LNCaP clone FGC (cell line): ENCODE measurements at regions not wholly inside any gene's neighbourhood (a gene's known extent, or its start where the extent isn't known, plus 50 kb on each side); places are given as distances from the start of the nearest gene placed in this dataset.
"Not testable (repeated sequence)": the region's sequence is repeated elsewhere in the genome, so short reads cannot be mapped to it uniquely, and the experiment has no call there.

Source experiments
- DNase-seq: peaks from one replicate; pipeline ENCODE4 v3.0.0-alpha.2; 2011; ENCODE audit warnings: low read depth
- H3K4me3 ChIP-seq: 2 replicates; pipeline ENCODE4 v1.5.1; 2011; ENCODE audit warnings: mild to moderate bottlenecking, low read depth, low read length, control low read depth
- TF ChIP-seq, protein P1 (sequence below): IDR thresholded peaks from 2 replicates; pipeline ENCODE4 v1.5.1; 2012; ENCODE audit warnings: mild to moderate bottlenecking; ENCODE audit not compliant: control insufficient read depth, insufficient read depth; ENCODE audit errors: extremely low read depth

DNA sequence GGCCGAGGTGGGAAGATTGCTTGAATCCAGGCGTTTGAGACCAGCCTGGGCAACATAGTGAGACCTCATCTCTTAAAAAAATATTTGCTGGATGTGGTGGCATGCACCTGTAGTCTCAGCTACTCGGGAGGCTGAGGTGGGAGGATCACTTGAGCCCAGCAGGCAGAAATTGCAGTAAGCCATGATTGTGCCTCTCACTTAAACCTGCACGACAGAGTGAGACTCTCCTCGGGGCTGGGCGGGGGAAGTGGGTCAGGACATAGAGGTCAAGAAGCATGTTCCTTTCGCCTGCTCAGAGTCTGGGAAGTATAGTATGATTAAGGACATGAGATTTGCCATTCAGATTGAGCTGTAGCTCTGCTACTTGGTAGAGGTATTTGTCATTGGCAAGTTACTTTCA lies 52.3 kb downstream of the SEPTIN7 start:
- H3K4me3 ChIP-seq, DNase-seq: not testable (repeated sequence)

DNA sequence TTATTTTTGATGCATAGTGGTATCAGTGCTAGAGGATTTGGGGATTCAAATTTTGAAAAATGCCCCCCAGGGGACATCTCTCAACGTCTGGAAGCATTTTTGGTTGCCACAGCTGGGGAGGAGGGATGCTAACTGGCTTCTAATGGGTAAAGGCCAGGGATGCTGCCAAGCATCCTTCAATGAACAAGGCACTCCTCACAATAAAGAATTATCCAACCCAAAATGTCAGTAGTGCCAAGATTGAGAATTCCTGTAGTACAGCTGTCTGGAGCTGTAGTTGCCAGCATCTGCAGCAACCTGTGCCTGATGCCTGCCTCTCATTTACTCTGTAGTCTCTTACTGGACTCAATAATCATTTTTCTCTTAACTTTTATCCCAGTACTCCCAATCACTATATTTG lies 53.5 kb downstream of the SEPTIN7 start:
- TF ChIP-seq, protein P1, sequence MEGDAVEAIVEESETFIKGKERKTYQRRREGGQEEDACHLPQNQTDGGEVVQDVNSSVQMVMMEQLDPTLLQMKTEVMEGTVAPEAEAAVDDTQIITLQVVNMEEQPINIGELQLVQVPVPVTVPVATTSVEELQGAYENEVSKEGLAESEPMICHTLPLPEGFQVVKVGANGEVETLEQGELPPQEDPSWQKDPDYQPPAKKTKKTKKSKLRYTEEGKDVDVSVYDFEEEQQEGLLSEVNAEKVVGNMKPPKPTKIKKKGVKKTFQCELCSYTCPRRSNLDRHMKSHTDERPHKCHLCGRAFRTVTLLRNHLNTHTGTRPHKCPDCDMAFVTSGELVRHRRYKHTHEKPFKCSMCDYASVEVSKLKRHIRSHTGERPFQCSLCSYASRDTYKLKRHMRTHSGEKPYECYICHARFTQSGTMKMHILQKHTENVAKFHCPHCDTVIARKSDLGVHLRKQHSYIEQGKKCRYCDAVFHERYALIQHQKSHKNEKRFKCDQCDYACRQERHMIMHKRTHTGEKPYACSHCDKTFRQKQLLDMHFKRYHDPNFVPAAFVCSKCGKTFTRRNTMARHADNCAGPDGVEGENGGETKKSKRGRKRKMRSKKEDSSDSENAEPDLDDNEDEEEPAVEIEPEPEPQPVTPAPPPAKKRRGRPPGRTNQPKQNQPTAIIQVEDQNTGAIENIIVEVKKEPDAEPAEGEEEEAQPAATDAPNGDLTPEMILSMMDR, result no peak
- no peak for DNase-seq
- H3K4me3 ChIP-seq, result no peak overlapping the region

DNA sequence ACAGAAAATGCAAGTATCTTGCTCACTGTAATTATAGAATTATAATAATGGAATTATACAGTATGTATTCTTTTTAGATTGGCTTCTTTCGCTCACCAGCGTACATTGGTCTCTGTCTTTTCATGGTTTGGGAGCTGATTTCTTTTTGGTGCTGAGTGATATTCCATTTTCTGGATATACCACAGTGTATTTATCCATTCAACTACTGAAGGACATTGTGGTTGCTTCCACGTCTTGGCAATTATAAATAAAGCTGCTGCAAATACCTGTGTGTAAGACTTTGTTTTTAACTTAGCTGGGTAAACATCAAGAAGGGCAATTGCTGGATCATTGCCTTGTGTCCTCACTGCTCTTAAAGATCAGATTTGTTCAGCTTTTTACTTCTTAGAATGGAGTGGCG lies 55.3 kb downstream of the SEPTIN7 start:
- no peak overlapping the region for H3K4me3 ChIP-seq
- TF ChIP-seq, protein P1, result no peak
- no peak for DNase-seq

DNA sequence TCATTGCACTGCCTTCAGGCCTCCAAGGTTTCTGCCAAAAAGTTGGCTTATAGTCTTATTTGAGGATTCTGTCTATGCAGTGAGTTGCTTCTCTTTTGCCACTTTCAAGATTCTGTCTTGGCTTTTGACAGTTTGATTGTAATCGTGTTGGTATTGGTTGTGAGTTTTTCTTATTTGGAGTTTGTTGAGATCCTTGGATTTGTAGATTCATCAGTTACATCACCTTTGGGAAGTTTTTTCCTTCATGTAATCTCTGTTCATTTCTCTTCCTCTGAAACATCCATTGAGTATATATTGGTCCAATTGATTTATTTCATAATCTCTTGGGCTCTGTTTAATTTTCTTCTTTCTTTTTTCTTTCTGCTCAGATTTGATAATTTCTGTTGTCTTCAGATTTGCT lies 59.8 kb downstream of the SEPTIN7 start:
- H3K4me3 ChIP-seq, result no peak overlapping the region
- TF ChIP-seq, protein P1, result no peak
- DNase-seq, result no peak

DNA sequence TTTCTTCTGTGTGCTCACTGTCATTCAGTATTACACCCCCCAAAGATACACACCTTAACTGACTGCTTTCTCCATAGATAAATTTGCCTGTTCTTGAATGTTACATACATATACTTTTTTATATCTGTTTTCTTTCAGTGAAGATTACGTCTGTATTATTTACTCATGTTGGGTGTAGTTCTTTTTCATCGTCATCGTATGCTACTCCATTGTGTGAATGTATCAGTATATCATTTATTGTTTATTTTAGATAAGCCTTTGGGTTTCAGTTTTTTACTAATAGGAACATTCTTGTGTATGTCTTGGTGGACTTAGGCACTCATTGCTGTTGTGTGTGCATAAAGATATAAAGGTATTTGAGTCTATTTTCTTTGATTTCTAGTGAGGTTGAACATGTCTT lies 64.4 kb downstream of the SEPTIN7 start:
- DNase-seq, result no peak
- TF ChIP-seq, protein P1, result no peak

DNA sequence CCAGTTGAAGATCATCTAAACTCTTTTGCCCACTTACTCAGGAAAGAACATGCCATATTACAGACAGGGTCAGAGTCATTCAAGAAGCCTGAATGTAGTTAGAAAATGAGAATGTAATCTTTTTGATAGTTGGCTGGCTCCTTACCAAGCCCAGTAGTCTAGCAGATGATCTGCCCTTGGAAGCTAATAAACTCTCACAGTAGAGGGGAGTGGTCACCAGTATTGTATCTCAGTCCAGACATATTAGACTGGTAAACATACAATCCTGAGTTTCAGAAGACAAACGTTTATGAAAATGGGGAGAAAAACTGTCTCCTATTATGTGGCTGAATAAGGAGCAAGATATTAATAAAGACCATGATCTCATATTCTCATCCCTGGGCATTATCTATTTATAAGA lies 65.3 kb downstream of the SEPTIN7 start:
- TF ChIP-seq, protein P1, result no peak
- DNase-seq, result no peak
- H3K4me3 ChIP-seq, result no peak overlapping the region

More for the DNA sequence above, 64.4 kb downstream of the SEPTIN7 start:
- H3K4me3 ChIP-seq, result no peak overlapping the region

DNA sequence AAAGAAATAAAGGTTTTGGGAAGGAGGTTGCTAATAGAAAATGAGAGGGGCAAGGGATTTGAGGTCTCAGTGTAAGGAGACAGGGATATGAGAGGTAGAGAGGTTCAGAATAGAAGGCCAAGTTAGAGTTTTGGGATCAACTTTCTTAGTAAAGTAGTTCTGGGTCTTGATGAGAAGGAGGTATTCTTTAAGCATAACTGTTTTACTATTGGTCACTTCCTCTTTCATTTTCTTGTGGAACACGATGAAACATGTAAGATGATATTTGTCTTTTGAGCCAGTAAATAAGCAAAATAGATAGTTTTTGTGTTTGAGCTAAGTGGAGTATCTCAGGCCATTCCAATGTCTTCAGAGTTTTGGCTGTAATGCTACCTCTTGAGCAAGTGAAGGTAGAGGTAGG lies 68.3 kb downstream of the SEPTIN7 start:
- DNase-seq, H3K4me3 ChIP-seq: not testable (repeated sequence)

DNA sequence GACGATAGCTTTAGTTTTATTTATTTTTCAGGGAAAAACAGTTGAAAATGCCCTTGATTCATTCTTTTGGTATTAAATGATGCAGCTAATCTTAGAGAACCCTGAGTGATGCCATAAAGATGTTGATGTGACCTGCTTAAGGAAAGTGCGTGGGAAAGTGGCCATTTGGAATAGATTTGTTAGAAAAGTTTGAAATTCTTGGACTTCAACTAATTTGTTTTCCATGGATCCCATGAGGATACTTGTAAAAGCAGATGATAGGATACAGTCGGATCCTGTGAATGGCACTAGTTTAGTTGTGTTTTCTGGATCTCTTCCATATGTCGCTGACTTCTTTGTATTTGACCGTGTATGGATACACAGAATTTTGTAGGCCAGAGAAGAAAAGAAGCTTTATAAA lies 69.0 kb downstream of the SEPTIN7 start:
- no peak overlapping the region for H3K4me3 ChIP-seq
- DNase-seq, result no peak
- TF ChIP-seq, protein P1, result no peak
